Midbrain (tissue), 1 donor: ENCODE measurements at regions not wholly inside any gene's neighbourhood (a gene's known extent, or its start where the extent isn't known, plus 50 kb on each side); places are given as distances from the start of the nearest gene placed in this dataset.
"Not testable (repeated sequence)": the region's sequence is repeated elsewhere in the genome, so short reads cannot be mapped to it uniquely, and the experiment has no call there.

Experiments
- DNase-seq: peaks from one replicate; lab custom pipeline; 2025; lab: John Stamatoyannopoulos, UW

GRCh38 chr10:36493516-36493880 is 631.9 kb upstream of the ANKRD30A start:
- DNase-seq = no peak

GRCh38 chr10:36492590-36493515 is 632.5 kb upstream of the ANKRD30A start:
- no peak for DNase-seq

GRCh38 chr10:36491926-36492325 is 633.5 kb upstream of the ANKRD30A start:
- DNase-seq = no peak

- no peak for DNase-seq
Observed at GRCh38 chr10:36489611-36490228, 635.7 kb upstream of the ANKRD30A start.

- no peak for DNase-seq
Observed at GRCh38 chr10:36489181-36489580, 636.2 kb upstream of the ANKRD30A start.

- no peak for DNase-seq
Observed at GRCh38 chr10:36488579-36488978, 636.8 kb upstream of the ANKRD30A start.

GRCh38 chr10:36479073-36479472 is 646.3 kb upstream of the ANKRD30A start:
- no peak for DNase-seq

- DNase-seq = no peak
Observed at GRCh38 chr10:36476399-36476798, 649.0 kb upstream of the ANKRD30A start.

- no peak for DNase-seq
Observed at GRCh38 chr10:36475746-36476145, 649.7 kb upstream of the ANKRD30A start.

GRCh38 chr10:36474456-36474855 is 650.9 kb upstream of the ANKRD30A start:
- no peak for DNase-seq

GRCh38 chr10:36473122-36473521 is 652.3 kb upstream of the ANKRD30A start:
- DNase-seq = no peak

- DNase-seq = no peak
Observed at GRCh38 chr10:36469585-36469984, 655.8 kb upstream of the ANKRD30A start.

- no peak for DNase-seq
Observed at GRCh38 chr10:36468620-36469019, 656.8 kb upstream of the ANKRD30A start.

- DNase-seq = no peak
Observed at GRCh38 chr10:36465604-36466379, 659.6 kb upstream of the ANKRD30A start.

- DNase-seq = no peak
Observed at GRCh38 chr10:36464291-36464690, 661.1 kb upstream of the ANKRD30A start.

GRCh38 chr10:36463390-36463789 is 662.0 kb upstream of the ANKRD30A start:
- DNase-seq = no peak

- DNase-seq = no peak
Observed at GRCh38 chr10:36462194-36462593, 663.2 kb upstream of the ANKRD30A start.

- not testable (repeated sequence) for DNase-seq
Observed at GRCh38 chr10:36458437-36458836, 667.0 kb upstream of the ANKRD30A start.

GRCh38 chr10:36457751-36458150 is 667.6 kb upstream of the ANKRD30A start:
- DNase-seq = no peak

- DNase-seq = no peak
Observed at GRCh38 chr10:36455526-36456133, 669.8 kb upstream of the ANKRD30A start.

GRCh38 chr10:36452851-36453250 is 672.5 kb upstream of the ANKRD30A start:
- DNase-seq = no peak

GRCh38 chr10:36451391-36451970 is 673.9 kb upstream of the ANKRD30A start:
- no peak for DNase-seq
